A673 (cell line): ENCODE measurements at regions not wholly inside any gene's neighbourhood (a gene's known extent, or its start where the extent isn't known, plus 50 kb on each side); places are given as distances from the start of the nearest gene placed in this dataset.

Experiments
- BruUV-seq: library from RNA; stranded (reverse); fragments of 400-500 nt; replicated peaks from 2 replicates; lab custom pipeline; 2021; lab: Mats Ljungman, UMichigan
- CTCF ChIA-PET: fragments of 300-600 bp; sonication (Branson Sonifier 250); formaldehyde crosslinking; loops from one replicate; lab custom pipeline; 2022; ENCODE audit warnings: antibody characterized with exemption; lab: Charles Lee
- POLR2A ChIA-PET: fragments of 300-600 bp; sonication (Branson Sonifier 250); formaldehyde crosslinking; loops from one replicate; lab custom pipeline; 2022; ENCODE audit warnings: antibody characterized with exemption; ENCODE audit not compliant: low non-redundant PET; lab: Charles Lee
- DNase-seq: peaks from one replicate; pipeline ENCODE4 v3.0.0-alpha.2; 2015; ENCODE audit warnings: low spot score
- H3K27ac ChIP-seq: fragments of 200-600 bp; sonication (generic); 2 replicates; pipeline ENCODE4 v1.5.1; 2016; ENCODE audit warnings: mixed run types, low read depth, mild to moderate bottlenecking, mixed read lengths, antibody characterized with exemption, low read length; ENCODE audit not compliant: poor library complexity, severe bottlenecking
- H3K27me3 ChIP-seq: fragments of 200-600 bp; sonication (generic); replicated peaks from 2 replicates; pipeline ENCODE4 v1.6.1; 2017; ENCODE audit warnings: mixed run types, low read depth, mild to moderate bottlenecking, mixed read lengths, antibody characterized with exemption, low read length; ENCODE audit not compliant: insufficient read depth, poor library complexity
- H3K36me3 ChIP-seq: fragments of 200-600 bp; sonication (generic); 2 replicates; pipeline ENCODE4 v1.6.1; 2016; ENCODE audit warnings: mixed run types, mild to moderate bottlenecking, mixed read lengths, antibody characterized with exemption, low read length; ENCODE audit not compliant: insufficient read depth, poor library complexity, severe bottlenecking
- H3K4me1 ChIP-seq: fragments of 200-600 bp; sonication (generic); 2 replicates; pipeline ENCODE4 v1.6.1; 2017; ENCODE audit warnings: mixed run types, mild to moderate bottlenecking, mixed read lengths, antibody characterized with exemption, low read length; ENCODE audit not compliant: insufficient read depth, poor library complexity, severe bottlenecking
- H3K4me3 ChIP-seq: fragments of 200-600 bp; sonication (generic); 2 replicates; pipeline ENCODE4 v1.5.1; 2016; ENCODE audit warnings: low read depth, mixed run types, mild to moderate bottlenecking, mixed read lengths, low read length; ENCODE audit not compliant: poor library complexity, severe bottlenecking
- H3K9me3 ChIP-seq: fragments of 200-600 bp; sonication (generic); 2 replicates; pipeline ENCODE4 v1.6.1; 2016; ENCODE audit warnings: mixed run types, low read depth, mild to moderate bottlenecking, mixed read lengths, antibody characterized with exemption, low read length; ENCODE audit not compliant: poor library complexity, severe bottlenecking
- CTCF ChIP-seq: fragments of 300-800, 200-600 bp; sonication (generic); conservative IDR thresholded peaks from 2 replicates; pipeline ENCODE4 v1.5.1; 2017; ENCODE audit warnings: low read depth, mild to moderate bottlenecking, antibody characterized with exemption, low read length, moderate library complexity, mixed read lengths
- EZH2 ChIP-seq: fragments of 200-600 bp; sonication (generic); IDR thresholded peaks from 2 replicates; pipeline ENCODE4 v1.6.1; 2017; ENCODE audit warnings: borderline replicate concordance, low read depth, mild to moderate bottlenecking, mixed read lengths, antibody characterized with exemption, low read length; ENCODE audit not compliant: poor library complexity, severe bottlenecking
- intact Hi-C: fragments of 100-400 bp; cut with micrococcal nuclease; formaldehyde crosslinking; loops from one replicate; pipeline ENCODE4 v1.10.0; 2022; ENCODE audit not compliant: unreplicated experiment

DNA sequence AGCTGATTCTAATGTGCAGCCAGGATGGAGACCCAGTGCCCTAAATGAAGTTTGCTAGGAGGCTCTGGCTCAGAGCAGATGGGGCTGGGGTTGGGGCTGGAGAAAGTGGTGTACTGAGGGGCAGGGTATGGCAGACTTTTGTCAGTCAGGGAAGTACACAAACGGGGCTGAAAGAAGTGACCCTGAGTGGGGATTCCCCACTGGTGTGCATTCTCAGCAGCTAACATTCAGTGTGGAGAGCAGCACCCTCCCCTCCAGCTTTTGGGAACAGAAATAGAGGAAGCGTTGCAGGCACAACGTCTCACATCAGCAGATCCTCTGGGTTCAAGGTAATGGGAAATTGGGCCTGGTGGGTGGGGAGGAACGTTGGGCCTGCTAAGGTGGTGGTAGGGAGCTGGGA lies 89.1 kb upstream of the GCFC2 start:
- Histone ChIP-seq H3K27me3 (no peaks in the 10 kb centered on the region), H3K4me1 (peaks cover 12% of the 10 kb centered on the region), H3K36me3 (no peaks in the 10 kb centered on the region), H3K9me3 (no peaks in the 10 kb centered on the region), H3K27ac (no peak overlapping the region), H3K4me3 (no peak overlapping the region)
- no TSS peak for BruUV-seq
- no peak for TF ChIP-seq EZH2
- TF ChIP-seq CTCF: no peak
- ChIA-PET POLR2A (no interaction called here), CTCF (no interaction called here)
- no peak for DNase-seq
- intact Hi-C loops: no loop called here

GRCh38 chr2:75798569-75798968 lies 87.9 kb upstream of the GCFC2 start:
- TF ChIP-seq EZH2: no peak
- no peak for TF ChIP-seq CTCF
- POLR2A ChIA-PET: no interaction called here
- no peaks in the 10 kb centered on the region for H3K9me3 ChIP-seq
- DNase-seq: no peak
- no peaks in the 10 kb centered on the region for H3K27me3 ChIP-seq
- peaks cover 12% of the 10 kb centered on the region for H3K4me1 ChIP-seq
- intact Hi-C loops: no loop called here
- no TSS peak for BruUV-seq
- no peak overlapping the region for H3K4me3 ChIP-seq
- CTCF ChIA-PET: no interaction called here
- no peaks in the 10 kb centered on the region for H3K36me3 ChIP-seq
- H3K27ac ChIP-seq: no peak overlapping the region

GRCh38 chr2:75792996-75793395 lies 82.3 kb upstream of the GCFC2 start:
- no peak overlapping the region for H3K27ac ChIP-seq
- intact Hi-C loops: no loop called here

More at GRCh38 chr2:75792996-75793395, 82.3 kb upstream of the GCFC2 start:
- TF ChIP-seq EZH2 (no peak), CTCF (no peak)
- Histone ChIP-seq H3K36me3 (no peaks in the 10 kb centered on the region), H3K9me3 (no peaks in the 10 kb centered on the region), H3K27me3 (no peaks in the 10 kb centered on the region), H3K4me1 (no peaks in the 10 kb centered on the region), H3K4me3 (no peak overlapping the region)
- CTCF ChIA-PET: no interaction called here
- POLR2A ChIA-PET: no interaction called here
- DNase-seq: no peak
- BruUV-seq: no TSS peak
